Activated CD4-positive, alpha-beta T cell treated with anti-CD3 and anti-CD28 coated beads, Interleukin-10, Interleukin-2, amounts not matched to agents 100 ng/mL and 50 ng/mL, durations not matched to agents 16 hours and 8 hours (primary cell): ENCODE measurements at regions not wholly inside any gene's neighbourhood (a gene's known extent, or its start where the extent isn't known, plus 50 kb on each side); places are given as distances from the start of the nearest gene placed in this dataset.
A peak's percentile ranks its signal among the peaks of the same experiment; 100 is the strongest.
"Not testable (repeated sequence)": the region's sequence is repeated elsewhere in the genome, so short reads cannot be mapped to it uniquely, and the experiment has no call there.

Source experiments
- DNase-seq: peaks from one replicate; pipeline ENCODE4 v3.0.0-alpha.2; 2020

DNA sequence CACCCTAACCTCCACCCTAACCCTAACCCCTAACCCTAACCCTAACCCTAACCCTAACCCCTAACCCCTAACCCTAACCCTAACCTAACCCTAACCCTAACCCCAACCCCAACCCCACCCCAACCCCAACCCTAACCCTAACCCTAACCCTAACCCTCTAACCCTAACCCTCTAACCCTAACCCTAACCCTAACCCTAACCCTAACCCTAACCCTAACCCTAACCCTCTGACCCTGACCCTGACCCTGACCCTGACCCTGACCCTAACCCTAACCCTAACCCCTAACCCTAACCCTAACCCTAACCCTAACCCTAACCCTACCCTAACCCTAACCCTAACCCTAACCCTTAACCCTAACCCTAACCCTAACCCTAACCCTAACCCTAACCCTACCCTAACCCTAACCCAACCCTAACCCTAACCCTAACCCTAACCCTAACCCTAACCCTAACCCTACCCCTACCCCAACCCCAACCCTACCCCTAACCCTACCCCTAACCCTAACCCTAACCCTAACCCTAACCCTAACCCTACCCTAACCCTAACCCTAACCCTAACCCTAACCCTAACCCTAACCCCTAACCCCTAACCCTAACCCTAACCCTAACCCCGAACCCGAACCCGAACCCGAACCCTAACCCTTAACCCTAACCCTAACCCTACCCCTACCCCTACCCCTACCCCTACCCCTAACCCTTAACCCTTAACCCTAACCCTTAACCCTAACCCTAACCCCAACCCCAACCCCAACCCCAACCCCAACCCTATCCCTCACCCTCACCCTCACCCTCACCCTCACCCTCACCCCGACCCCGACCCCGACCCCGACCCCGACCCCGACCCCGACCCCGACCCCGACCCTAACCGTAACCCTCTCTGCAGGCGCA lies 186.2 kb upstream of the CHL1 start:
- peak; percentile 2 for DNase-seq

DNA sequence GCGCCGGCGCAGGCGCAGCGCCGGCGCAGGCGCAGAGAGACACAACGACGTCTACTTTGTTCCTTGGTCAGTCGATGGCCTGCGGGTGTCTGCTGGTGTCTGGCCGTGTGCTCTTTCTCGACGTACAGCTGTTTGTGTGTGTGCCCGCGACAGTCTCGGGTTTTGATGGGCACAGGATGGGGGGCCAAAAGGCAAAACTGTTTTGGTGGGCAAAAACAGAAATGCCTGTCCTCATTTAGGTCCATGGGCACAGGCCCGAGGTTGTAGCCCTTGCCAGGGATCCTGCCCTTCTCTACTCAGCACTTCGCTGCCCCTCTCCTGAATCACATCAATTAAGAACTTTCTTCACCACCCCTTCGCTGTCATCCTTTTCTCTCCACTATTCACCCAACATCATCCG lies 184.8 kb upstream of the CHL1 start:
- no peak for DNase-seq

DNA sequence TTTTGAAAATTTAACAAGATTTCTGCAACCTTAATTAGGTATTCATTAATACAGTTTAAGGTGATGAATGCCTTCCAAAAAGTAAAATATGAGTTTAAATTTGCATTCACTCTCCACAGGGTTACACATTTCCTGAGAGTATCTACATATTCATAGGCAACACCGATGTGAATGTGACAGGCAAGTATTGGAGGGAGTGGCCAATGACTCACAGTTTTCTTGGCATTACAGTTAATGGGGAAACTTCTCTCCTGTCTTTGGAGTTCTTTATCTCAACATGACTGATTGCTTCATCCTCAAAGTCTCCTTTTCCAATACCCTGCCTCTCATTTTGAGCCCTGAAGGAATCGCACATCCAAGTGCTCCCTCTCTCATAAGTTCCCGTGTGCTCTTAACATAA lies 181.9 kb upstream of the CHL1 start:
- DNase-seq = no peak

DNA sequence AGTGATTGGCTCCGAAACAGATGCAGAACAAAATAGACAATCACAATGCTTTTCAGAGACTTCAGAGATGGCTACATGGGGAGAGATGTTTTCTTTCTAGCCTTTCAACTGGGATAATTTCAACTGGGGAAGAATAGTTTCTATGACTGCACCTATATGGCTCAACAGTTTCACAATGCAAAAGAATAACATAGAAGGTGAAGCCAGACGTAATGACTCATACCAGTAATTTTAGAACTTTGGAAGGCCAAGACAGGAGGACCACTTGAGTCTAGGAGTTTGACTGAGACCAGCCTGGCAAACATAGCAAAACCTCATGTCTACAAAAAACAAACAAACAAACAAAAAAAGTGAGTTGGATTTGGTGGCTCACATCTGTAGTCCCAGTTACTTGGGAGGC lies 180.2 kb upstream of the CHL1 start:
- no peak for DNase-seq

DNA sequence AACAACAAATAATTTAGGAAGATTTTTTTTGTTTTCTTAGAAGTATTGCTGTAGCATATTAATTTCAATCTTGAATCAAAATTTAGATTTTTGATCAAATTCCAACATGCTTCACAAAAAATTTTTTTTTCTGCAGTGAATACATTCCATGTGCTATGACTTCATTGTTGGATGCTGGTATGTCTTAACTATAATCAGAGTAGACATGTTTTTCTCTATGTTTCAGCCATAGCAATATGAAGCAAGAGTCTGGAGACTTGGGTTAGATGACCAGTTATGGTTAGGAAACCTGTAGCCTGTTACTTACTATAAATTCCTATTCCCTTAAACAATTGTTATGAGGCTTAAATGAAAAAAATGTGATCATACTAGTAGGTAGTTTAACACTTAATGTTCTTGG lies 176.1 kb upstream of the CHL1 start:
- DNase-seq = no peak

DNA sequence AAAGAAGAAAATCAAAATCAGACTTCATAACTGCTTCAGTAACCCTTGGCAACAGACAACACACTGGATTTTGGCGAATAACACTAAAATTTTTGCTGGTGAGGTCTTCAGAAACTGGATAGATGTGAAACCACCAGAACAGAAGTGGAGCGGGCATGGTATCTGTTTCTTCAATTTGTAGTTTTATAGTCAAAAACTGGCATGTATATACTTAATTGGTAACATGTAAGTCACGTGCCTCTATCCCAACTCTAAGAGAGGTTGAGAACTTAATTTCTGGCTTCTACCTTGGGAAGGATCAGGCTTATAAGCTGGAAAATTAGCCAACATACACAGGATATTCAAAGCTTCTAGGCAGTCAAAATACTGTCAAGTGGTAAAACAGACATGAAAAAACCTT lies 172.6 kb upstream of the CHL1 start:
- DNase-seq = no peak

DNA sequence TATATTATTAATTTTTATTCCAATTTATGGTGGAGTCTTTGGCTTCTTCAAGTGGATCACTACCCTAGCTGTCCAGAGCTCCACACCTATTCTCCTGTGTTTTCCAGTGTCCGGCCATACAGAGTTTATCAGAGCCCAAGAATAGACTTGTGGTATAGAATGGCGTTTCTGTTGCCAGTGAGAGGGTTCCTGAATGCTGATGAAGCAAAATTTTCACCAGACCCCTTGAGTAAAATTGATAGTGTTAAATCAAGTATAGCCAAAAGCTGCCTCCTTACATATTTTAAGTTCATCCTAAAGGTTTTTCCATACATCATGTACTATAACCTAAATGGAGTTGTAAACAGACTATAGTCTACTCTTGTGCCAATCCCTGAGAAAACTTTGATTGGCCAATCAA lies 171.5 kb upstream of the CHL1 start:
- DNase-seq = no peak

DNA sequence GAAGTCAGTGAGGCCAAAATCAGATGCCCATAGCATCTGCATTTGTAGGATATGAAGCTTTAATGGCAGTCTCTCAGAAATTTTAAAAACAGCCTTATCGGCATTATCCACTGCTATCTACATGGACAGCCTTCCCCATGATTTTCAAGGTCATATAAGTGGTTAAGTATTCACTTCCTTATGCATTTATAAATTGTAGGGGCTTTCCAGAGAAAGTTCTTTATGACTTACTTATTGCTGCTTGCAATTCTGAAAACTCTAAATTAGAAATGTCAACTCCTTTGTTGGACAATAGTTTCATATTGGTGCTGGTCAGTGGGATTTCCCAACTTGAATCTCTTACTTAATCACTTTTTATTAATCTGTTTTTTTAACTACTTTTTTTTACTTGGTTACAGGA lies 160.6 kb upstream of the CHL1 start:
- DNase-seq = not testable (repeated sequence)

DNA sequence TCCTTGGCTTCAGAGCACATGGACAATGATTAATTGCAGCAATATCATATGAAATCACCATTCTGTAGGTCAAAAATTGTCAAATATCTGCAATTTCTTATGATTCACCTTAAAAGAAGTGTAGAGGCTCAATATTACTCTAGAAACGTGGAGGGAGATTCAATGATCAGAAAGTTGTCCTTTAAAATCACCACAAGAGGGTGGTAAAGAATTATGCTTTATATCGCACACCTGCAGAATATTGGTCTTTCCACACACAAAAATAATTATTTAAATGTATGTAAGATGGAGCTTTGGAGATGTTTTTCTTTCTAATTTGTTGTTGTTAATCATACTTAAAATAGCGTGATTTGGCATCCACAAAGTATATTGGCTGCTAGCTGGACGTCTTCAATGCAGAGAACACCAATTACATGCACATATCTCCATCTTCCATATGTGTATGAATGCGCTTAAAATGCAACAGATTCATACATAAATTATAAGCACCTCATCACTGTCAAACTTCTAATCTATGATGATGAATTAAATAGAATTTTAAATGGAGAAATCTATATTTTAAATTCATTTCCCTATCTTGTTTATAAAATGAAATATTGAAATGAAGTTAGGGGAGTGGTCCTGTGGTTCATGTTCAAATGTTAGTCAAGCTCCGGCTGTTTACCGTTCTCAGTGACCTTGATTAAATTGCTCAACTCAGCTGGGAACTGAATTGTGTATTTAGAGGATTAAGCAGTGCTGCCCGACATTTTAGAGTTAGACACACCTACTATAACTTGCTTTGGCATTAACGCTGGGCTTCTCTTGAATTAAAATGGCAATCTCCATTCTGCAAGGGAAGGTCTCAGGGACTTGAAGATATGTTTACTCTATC lies 153.5 kb upstream of the CHL1 start:
- DNase-seq = not testable (repeated sequence)

DNA sequence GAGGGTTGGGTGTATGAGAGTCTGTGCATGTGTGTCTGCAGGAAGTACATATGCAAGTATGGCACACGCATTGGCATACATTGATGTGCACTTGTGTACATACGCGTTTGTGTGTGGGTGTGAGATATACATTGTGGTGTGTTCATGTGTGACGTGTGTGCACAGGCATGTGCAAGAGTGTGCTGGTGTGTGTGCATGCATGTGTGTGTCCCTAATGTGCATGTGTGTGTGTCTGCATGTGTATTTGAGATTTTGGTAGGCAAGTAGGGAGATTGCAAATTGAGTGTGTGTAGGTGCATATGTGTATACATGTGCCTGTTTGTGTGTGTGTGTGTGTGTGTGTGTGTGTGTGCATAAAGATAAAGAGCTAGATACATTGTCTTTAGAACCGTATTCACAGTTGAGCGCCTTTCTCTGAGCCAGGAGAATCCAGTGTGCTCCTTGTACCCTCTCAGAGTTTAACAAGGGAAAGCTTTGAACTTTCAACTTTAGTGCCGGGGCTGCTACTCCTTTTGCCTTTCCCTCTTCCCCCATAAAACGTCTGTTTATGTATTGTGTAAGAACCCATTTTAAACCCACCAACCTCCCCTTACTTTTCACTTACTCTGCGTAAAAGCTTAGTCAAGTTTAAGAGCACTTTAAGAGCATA lies 152.4 kb upstream of the CHL1 start:
- no peak for DNase-seq

DNA sequence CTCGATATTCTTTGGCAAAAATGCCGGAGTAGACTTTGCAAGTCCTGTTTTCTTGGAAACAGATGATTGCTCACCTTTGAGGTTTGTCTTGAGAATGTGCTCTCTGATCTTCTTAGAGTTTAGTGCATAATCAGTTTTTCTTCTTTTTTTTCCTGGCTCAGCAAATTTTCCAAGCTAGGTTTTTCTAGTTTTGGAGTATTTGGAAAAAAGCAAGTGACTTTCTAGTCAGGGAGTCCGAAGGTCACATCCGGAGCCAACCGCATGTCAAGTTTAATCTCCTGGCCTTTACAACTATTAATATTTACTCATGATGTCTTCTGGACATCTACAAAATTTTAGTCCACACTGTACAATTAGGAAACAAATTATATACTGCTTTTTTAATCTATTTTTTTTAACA lies 151.6 kb upstream of the CHL1 start:
- DNase-seq = not testable (repeated sequence)

DNA sequence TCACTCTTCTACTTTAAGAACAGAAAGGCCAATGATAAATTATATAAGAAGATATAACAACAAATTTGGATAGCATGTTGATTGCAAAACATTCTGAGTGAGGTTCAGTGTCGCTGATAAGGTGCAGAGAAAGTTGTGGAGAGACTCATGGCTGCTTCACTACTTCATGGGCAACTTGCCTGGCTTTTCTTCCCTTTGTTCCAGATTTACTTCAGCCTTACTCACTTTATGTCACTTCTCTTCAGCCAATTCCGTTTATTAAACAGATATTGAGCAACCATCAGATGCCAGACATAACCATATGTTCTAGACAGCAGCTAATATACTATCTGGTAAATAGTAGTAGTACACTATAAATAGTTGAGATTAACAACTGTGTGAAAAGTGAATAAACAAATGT lies 150.0 kb upstream of the CHL1 start:
- DNase-seq = no peak

DNA sequence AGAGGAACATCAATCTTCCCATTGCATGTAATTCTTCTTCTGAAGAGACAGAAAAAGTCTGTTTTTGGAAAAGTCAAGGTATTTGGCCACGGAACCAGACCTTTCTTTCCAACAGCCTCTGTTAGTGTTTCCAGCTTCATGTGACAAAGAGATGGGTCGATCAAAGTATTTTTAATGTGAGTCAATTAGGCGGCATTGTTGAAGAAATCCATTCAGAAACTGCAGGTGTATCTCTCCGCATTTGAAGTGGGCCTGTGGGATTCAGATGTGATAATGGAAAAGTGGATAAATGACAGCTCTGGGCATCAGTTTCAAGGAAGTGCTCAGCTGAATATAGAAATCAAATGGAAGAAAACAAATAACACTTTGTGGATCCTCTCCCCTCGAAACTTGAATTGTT lies 143.1 kb upstream of the CHL1 start:
- DNase-seq = not testable (repeated sequence)

DNA sequence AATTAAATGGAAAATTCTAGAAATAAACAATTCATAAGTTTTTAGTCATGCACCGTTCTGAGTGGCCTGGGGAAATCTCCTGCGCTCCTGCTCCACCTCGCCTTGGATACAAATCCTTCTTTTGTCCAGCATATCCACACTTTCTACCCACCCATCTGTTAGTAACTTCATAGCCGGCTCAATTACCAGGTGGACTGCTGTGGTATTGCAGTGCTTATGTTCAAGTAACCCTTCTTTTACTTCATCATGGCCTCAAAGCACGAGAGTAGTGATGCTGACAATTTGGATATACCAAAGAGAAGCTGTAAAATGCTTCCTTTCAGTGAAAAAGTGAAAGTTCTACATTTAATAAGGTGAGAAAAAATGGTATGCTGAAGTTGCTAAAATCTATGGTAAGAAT lies 142.3 kb upstream of the CHL1 start:
- no peak for DNase-seq

DNA sequence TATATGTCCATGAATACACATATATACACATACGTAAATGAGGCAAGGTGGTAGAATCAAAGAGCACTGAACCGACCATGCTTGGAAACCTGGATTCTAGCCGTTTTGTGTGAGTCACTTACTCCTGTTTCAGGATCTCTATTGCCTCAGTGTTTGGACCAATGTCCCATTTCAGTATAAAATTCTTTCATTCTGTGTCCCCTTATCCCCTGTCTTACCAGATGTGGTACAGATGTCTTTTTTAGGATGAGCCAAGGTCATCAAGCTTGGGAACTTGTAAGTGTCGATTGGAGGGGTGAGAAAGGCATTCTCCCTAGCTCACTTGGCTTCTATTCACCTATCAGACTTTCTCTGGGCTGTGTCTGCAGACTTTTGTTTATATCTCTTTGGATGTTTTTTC lies 139.9 kb upstream of the CHL1 start:
- no peak for DNase-seq

DNA sequence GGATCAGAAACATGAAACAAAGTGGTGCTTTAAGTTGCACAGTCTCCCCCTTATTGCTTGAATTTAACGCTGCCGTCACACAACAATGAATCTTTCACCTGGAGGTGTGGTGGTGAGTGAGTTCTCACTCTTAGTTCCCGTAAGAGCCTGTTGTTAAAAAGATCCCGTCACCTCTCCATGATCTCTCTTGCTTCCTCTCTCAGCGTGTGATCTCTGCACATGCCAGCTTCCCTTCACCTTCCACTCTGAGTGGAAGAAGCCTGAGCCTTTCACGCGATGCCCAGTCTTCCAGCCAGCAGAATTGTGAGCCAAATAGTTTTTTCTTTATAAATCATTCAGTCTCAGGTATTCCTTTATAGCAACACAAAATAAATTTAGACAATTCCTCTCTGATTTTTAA lies 136.7 kb upstream of the CHL1 start:
- no peak for DNase-seq

DNA sequence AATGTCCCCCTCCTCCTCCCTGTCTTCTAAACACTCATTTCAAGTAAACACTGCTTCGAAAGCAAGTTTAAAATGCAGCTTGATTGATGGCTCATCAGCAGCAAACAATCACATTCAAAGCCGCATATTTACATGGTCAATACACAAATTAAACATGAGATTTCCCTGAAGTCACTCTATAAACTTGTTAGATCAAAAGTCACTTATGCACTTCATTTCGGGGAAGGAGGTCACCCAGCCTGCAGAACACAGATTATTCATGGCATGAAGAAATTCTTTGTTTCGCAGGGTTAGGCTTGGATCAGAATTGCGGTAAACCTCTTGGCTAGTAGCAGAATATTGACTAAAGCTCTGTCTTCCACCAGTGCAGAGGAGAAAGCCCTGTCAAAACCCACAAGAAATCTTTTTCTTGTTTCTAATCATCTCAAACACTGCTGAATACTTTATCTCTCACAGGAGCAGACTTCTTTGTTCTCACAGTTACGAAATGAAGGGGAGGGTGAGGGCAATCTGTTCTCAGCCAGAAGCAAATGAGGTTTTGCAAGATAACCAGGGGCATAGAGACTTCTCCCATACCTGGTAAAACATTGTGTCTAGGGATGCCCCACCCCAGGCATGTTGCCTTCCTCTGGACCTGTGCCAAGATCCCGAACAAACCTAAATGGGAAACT lies 133.3 kb upstream of the CHL1 start:
- DNase-seq = no peak

DNA sequence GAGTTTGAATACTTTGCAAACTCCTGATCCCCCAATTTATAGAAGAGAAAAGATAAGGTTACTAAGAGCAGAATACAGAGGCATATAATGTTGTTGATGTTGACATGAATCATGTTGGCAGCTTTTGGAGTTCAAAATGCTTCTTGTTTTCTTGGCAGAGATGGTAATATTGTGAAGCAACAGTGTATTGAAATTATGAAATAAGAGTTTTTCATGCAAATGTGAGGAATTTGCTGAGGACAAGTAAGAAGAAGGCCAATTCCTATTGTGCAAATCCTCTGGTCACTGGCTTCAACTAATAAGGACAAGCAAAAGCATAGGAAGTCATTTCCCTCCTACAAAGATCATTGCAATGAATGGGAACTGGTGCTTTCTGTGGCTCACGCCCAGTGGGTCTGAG lies 126.9 kb upstream of the CHL1 start:
- DNase-seq = no peak

DNA sequence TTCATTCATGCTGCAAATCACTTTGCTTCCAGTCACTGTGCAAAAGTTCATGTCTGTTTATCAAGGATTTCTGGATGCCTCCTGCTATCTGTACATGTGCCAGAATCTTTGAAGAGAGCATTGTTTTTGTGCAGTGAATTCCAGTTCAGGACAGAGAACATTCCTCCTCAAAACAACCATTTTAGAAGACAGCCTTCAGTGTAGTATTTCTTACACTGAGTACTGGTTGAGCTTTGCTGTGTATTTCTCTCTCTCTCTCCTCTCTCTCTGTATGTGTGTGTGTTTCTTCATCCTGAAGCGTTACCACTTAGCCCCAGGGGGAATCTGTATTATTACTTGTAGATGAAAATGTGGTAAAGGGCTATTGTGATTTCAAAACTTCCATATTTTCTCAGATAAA lies 123.8 kb upstream of the CHL1 start:
- DNase-seq = no peak

DNA sequence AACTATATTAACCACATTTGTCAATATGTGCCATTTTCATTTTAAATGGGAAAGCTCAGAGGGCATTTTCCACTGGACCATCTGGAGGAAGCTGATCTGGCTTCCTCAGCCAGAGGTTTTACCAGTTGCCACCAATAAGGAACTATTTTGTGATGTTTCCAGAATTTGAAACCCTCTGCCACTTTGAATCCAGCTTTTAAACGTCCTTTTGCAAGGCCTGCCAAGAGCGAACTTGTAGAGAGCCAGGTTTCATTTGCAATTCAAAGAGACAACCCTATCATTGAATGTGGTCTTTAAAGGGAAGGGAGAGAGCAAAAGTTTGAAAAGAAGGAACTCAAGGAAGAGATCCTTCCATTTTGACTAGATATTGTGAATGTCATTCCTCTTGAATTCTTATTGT lies 123.3 kb upstream of the CHL1 start:
- DNase-seq = no peak

DNA sequence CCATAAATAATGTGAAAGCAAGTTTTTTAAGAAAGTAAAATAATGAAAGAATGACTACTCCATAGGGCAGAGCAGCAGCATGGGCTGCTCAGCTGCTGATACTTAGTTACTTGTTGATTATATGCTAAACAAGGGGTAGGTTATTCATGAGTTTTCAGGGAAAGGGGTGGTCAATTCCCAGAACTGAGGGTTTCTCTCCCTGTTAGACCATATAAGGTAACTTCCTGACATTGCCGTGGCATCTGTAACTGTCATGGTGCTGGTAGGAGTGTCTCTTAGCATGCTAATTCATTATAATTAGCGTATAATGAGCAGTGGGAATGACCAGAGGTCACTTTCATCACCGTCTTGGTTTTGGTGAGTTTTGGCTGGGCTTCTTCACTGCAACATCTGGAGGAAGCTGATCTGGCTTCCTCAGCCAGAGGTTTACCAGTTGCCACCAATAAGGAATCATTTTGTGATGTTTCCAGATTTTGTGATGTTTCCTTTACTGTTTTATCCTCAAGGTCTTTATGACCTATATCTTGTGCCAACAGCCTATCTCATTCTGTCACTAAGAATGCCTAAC lies 121.8 kb upstream of the CHL1 start:
- DNase-seq = no peak

DNA sequence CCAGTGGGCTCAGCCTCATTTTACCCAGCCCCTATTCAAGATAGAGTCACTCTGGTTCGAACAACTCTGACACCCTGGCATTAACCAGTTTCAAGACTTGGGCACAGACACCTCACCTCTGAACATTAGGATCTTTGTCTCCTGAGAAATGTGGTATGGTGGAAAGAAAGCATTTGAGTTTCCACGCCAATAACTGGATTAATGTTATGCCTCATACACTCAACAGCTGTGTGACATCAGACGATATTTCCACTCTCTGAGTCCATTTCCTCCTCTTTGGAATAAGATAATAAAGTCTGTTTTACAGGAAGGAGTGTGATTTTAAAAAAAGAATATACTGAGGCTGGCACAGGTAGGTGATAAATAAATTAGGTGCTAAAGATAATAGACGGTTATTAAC lies 121.3 kb upstream of the CHL1 start:
- no peak for DNase-seq

DNA sequence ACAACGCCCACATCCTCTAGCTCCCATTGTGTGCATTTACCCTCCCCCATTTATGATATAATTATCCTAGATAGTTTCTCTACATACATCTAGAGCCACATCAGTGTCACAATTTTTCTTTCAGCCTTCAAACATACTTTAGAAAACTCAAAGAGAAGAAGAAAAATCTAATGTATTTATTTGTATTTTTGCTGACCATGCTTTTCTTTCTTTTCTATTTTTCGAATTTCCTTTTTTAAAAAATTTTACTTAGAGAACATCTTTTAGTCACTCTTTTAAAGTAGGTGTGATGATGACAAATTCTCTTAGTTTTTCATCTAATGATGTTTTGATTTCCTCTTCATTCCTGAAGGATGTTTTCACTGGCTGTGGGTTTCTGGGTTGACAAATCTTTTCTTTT lies 117.0 kb upstream of the CHL1 start:
- DNase-seq = no peak
